GM12878 (cell line): ENCODE measurements at regions not wholly inside any gene's neighbourhood (a gene's known extent, or its start where the extent isn't known, plus 50 kb on each side); places are given as distances from the start of the nearest gene placed in this dataset.

Experiments used
- ATAC-seq: fragments of 200-7000 bp; cut with Tn5 transposase; 3 replicates; pipeline ENCODE4 v1.9.1; 2020; ENCODE audit warnings: mild to moderate bottlenecking, moderate library complexity
- BruUV-seq: library from RNA; stranded (reverse); fragments of 400-500 nt; replicated peaks from 2 replicates; lab custom pipeline; 2021; lab: Mats Ljungman, UMichigan
- CTCF ChIA-PET: fragments of 300-600 bp; sonication (Branson Sonifier 250); formaldehyde crosslinking; extraction: SDS; loops from one replicate; lab custom pipeline; 2021; ENCODE audit warnings: inconsistent platforms; lab: Yijun Ruan, JAX
- POLR2A ChIA-PET: fragments of 350-600 bp; formaldehyde crosslinking; extraction: SDS; loops from one replicate; lab custom pipeline; 2021; ENCODE audit warnings: inconsistent platforms; lab: Charles Lee
- RAD21 ChIA-PET: fragments of 300-600 bp; sonication (Branson Sonifier 250); formaldehyde crosslinking; loops from one replicate; lab custom pipeline; 2023; ENCODE audit warnings: antibody characterized with exemption; ENCODE audit not compliant: unreplicated experiment; lab: Charles Lee
- SMC1A ChIA-PET: fragments of 300-600 bp; sonication (Branson Sonifier 250); formaldehyde crosslinking; loops from one replicate; lab custom pipeline; 2023; ENCODE audit not compliant: unreplicated experiment, uncharacterized antibody; lab: Charles Lee
- DNase-seq: peaks from one replicate; pipeline ENCODE4 v3.0.0-alpha.2; 2011; ENCODE audit warnings: low read depth, low spot score
- FAIRE-seq: peaks from 3 replicates; lab custom pipeline; 2011; peaks lifted over from hg19 to GRCh38; lab: Jason Lieb, UNC
- H2AFZ ChIP-seq: 2 replicates; pipeline ENCODE4 v1.6.0; 2011; ENCODE audit warnings: low read depth, low read length, control low read depth; ENCODE audit not compliant: control insufficient read depth
- H3K27ac ChIP-seq: 2 replicates; pipeline ENCODE4 v1.5.1; 2011; ENCODE audit warnings: control low read depth; ENCODE audit not compliant: control insufficient read depth, insufficient read depth
- H3K27me3 ChIP-seq, 2 experiments: replicated peaks in 1 of 2; 2 replicates each; pipeline versions ENCODE4 v1.6.0 to v1.6.1; 2011; ENCODE audit warnings: low read length in 1 of 2; ENCODE audit not compliant: control insufficient read depth in 2 of 2, insufficient read depth in 2 of 2
- H3K36me3 ChIP-seq, 2 experiments: 2 replicates each; pipeline ENCODE4 v1.5.1; 2011; ENCODE audit warnings: low read length in 1 of 2; ENCODE audit not compliant: control insufficient read depth in 2 of 2, insufficient read depth in 2 of 2
- H3K4me1 ChIP-seq: 2 replicates; pipeline ENCODE4 v1.6.1; 2011; ENCODE audit warnings: mild to moderate bottlenecking, low read length, moderate library complexity, mixed read lengths; ENCODE audit not compliant: control insufficient read depth, insufficient read depth
- H3K4me2 ChIP-seq: 2 replicates; pipeline ENCODE4 v1.6.0; 2011; ENCODE audit warnings: control low read depth; ENCODE audit not compliant: control insufficient read depth, insufficient read depth
- H3K4me3 ChIP-seq: fragments of 200-600 bp; sonication (generic); 2 replicates; pipeline ENCODE4 v1.5.1; 2016
- H3K79me2 ChIP-seq: 2 replicates; pipeline ENCODE4 v1.6.0; 2011; ENCODE audit warnings: low read length; ENCODE audit not compliant: control insufficient read depth, insufficient read depth
- H3K9ac ChIP-seq: 2 replicates; pipeline ENCODE4 v1.8.0; 2011; ENCODE audit warnings: low read length, control low read depth, mixed read lengths; ENCODE audit not compliant: control insufficient read depth, insufficient read depth
- H3K9me3 ChIP-seq: replicated peaks from 3 replicates; pipeline ENCODE4 v1.5.1; 2011; ENCODE audit warnings: mild to moderate bottlenecking, low read length; ENCODE audit not compliant: control insufficient read depth, insufficient read depth
- H4K20me1 ChIP-seq: 2 replicates; pipeline ENCODE4 v1.6.0; 2011; ENCODE audit not compliant: control insufficient read depth, insufficient read depth
- ASH2L ChIP-seq: fragments of 300-600, 200-600 bp; sonication (generic); IDR thresholded peaks from 2 replicates; pipeline ENCODE4 v1.6.1; 2017; ENCODE audit warnings: low read depth, mild to moderate bottlenecking, borderline replicate concordance
- ATF7 ChIP-seq: fragments of 450-650 bp; IDR thresholded peaks from 2 replicates; pipeline ENCODE4 v1.6.1; 2016; ENCODE audit warnings: low read depth, mild to moderate bottlenecking
- BHLHE40 ChIP-seq, 2 experiments: fragments of 450-650 bp in 1 of 2; IDR thresholded peaks; 2 replicates each; pipeline ENCODE4 v1.6.1; 2011 to 2017; ENCODE audit warnings: low read depth in 2 of 2, borderline replicate concordance in 1 of 2, improper control_type of control experiment in 1 of 2, low read length in 1 of 2, mild to moderate bottlenecking in 1 of 2
- CBFB ChIP-seq: IDR thresholded peaks from 2 replicates; pipeline ENCODE4 v1.6.1; 2016; ENCODE audit warnings: antibody characterized with exemption, low read depth
- CEBPB ChIP-seq, 2 experiments: fragments of 150-350 bp in 1 of 2; IDR thresholded peaks; 2 replicates each; pipeline ENCODE4 v1.6.1; 2012 to 2014; ENCODE audit warnings: low read depth in 2 of 2, low read length in 2 of 2, borderline replicate concordance in 1 of 2, inconsistent platforms in 1 of 2
- GATAD2B ChIP-seq: fragments of 450-650 bp; conservative IDR thresholded peaks from 2 replicates; pipeline ENCODE4 v1.6.1; 2017; ENCODE audit warnings: low read depth, mild to moderate bottlenecking, moderate library complexity
- IKZF1 ChIP-seq: fragments of 450-650 bp; conservative IDR thresholded peaks from 2 replicates; pipeline ENCODE4 v1.6.1; 2017; ENCODE audit warnings: antibody characterized with exemption, mild to moderate bottlenecking
- JUND ChIP-seq: IDR thresholded peaks from 2 replicates; pipeline ENCODE4 v1.6.1; 2012; ENCODE audit warnings: low read depth, mild to moderate bottlenecking, low read length, improper control_type of control experiment, moderate library complexity
- MTA2 ChIP-seq: fragments of 450-650 bp; IDR thresholded peaks from 2 replicates; pipeline ENCODE4 v1.6.1; 2016; ENCODE audit warnings: low read depth, mild to moderate bottlenecking, moderate library complexity
- NFXL1 ChIP-seq: fragments of 450-650 bp; IDR thresholded peaks from 2 replicates; pipeline ENCODE4 v1.6.1; 2017; ENCODE audit warnings: antibody characterized with exemption, mild to moderate bottlenecking, borderline replicate concordance
- NRF1 ChIP-seq: conservative IDR thresholded peaks from 2 replicates; pipeline ENCODE4 v1.6.1; 2011; ENCODE audit warnings: mild to moderate bottlenecking, low read depth, low read length, improper control_type of control experiment
- PRDM15 ChIP-seq: fragments of 450-650 bp; formaldehyde crosslinking; IDR thresholded peaks from 2 replicates; pipeline ENCODE4 v1.4.0; 2020; ENCODE audit warnings: mild to moderate bottlenecking, moderate library complexity
- SMARCA5 ChIP-seq: fragments of 450-650 bp; IDR thresholded peaks from 2 replicates; pipeline ENCODE4 v1.6.1; 2017; ENCODE audit warnings: mild to moderate bottlenecking
- SUZ12 ChIP-seq: fragments of 200-600 bp; sonication (generic); IDR thresholded peaks from one replicate; pipeline ENCODE4 v1.6.1; 2018; ENCODE audit warnings: antibody characterized with exemption, mild to moderate bottlenecking; ENCODE audit not compliant: unreplicated experiment
- ZNF622 ChIP-seq: fragments of 450-650 bp; IDR thresholded peaks from 2 replicates; pipeline ENCODE4 v1.6.1; 2017; ENCODE audit warnings: mild to moderate bottlenecking, inconsistent platforms
- WGBS: methylation state at CpG from one replicate; pipeline ENCODE4 v1.1.6; 2016; ENCODE audit warnings: low lambda C conversion rate; ENCODE audit not compliant: insufficient replicate concordance, insufficient coverage; ENCODE audit errors: missing lambda C conversion rate; 5-methylcytosine and 5-hydroxymethylcytosine counted together
- in situ Hi-C: fragments of 300-500 bp; cut with MboI; formaldehyde crosslinking; loops from 9 replicates; pipeline ENCODE4 v1.14.3; 2018; ENCODE audit warnings: mixed read lengths
- intact Hi-C: fragments of 100-400 bp; cut with micrococcal nuclease; formaldehyde crosslinking; loops from one replicate; pipeline ENCODE4 v1.14.2; 2022; ENCODE audit not compliant: unreplicated experiment
- TF ChIP-seq, protein P1 (sequence below): fragments of 150-350 bp; IDR thresholded peaks from 2 replicates; pipeline ENCODE4 v1.6.1; 2014; ENCODE audit warnings: mild to moderate bottlenecking, low read depth, low read length
- TF ChIP-seq, protein P2 (sequence below): IDR thresholded peaks from 2 replicates; pipeline ENCODE4 v1.6.1; 2012; ENCODE audit warnings: mild to moderate bottlenecking, low read depth, low read length

DNA sequence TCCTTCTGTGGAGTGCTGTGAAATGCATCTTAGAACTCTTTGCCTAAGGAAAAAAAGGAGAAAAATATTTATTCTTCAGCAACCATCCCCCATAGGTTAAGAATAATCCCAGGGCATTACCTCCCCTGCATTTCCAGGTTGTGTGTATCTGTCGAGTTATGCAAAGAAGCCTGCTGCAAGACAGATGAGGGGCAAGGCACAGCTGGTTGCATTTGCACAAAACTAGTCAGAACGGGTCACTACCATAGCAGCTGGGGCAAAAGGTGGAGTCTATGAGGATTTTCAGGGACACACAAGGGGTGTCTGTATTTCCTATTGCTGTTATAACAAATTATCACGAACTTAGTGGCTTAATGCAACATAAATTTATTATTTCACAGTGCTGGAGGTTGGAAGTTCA, 443.4 kb upstream of the C1orf87 start:
- FAIRE-seq: no peak
- Histone ChIP-seq H3K27me3 (no peaks in the 10 kb centered on the region), H2AFZ (no peak overlapping the region), H3K4me3 (no peak overlapping the region), H3K9ac (no peak overlapping the region), H3K4me2 (no peak overlapping the region), H3K36me3 (no peaks in the 10 kb centered on the region), H3K27ac (no peak overlapping the region), H3K9me3 (no peaks in the 10 kb centered on the region), H4K20me1 (no peaks in the 10 kb centered on the region), H3K79me2 (no peaks in the 10 kb centered on the region), H3K4me1 (no peaks in the 10 kb centered on the region)
- in situ Hi-C loops (no loop called here), intact Hi-C loops (no loop called here)
- ChIA-PET SMC1A (no interaction called here), CTCF (no interaction called here), POLR2A (no interaction called here), RAD21 (no interaction called here)
- 2% methylated on average over 3 of the region's 3 CpGs for WGBS
- no peak for ATAC-seq
- no TSS peak for BruUV-seq
- no peak for DNase-seq
- TF ChIP-seq NFXL1 (no peak), ZNF622 (no peak), MTA2 (no peak), SUZ12 (no peak), SMARCA5 (no peak), CEBPB (IDR thresholded peaks at IDR 0.05; ENCODE audit: borderline replicate concordance in 1 of 2, low read depth in 2 of 2, low read length in 2 of 2) (no peak), CBFB (no peak), IKZF1 (no peak), JUND (no peak), PRDM15 (CRISPR knock-in tag) (no peak), GATAD2B (no peak), BHLHE40 (IDR thresholded peaks at IDR 0.05; ENCODE audit: borderline replicate concordance in 1 of 2, low read depth in 2 of 2, low read length in 1 of 2) (no peak), ASH2L (no peak), NRF1 (no peak), ATF7 (no peak)
- TF ChIP-seq, protein P1, sequence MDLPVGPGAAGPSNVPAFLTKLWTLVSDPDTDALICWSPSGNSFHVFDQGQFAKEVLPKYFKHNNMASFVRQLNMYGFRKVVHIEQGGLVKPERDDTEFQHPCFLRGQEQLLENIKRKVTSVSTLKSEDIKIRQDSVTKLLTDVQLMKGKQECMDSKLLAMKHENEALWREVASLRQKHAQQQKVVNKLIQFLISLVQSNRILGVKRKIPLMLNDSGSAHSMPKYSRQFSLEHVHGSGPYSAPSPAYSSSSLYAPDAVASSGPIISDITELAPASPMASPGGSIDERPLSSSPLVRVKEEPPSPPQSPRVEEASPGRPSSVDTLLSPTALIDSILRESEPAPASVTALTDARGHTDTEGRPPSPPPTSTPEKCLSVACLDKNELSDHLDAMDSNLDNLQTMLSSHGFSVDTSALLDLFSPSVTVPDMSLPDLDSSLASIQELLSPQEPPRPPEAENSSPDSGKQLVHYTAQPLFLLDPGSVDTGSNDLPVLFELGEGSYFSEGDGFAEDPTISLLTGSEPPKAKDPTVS: no peak
- TF ChIP-seq, protein P2, sequence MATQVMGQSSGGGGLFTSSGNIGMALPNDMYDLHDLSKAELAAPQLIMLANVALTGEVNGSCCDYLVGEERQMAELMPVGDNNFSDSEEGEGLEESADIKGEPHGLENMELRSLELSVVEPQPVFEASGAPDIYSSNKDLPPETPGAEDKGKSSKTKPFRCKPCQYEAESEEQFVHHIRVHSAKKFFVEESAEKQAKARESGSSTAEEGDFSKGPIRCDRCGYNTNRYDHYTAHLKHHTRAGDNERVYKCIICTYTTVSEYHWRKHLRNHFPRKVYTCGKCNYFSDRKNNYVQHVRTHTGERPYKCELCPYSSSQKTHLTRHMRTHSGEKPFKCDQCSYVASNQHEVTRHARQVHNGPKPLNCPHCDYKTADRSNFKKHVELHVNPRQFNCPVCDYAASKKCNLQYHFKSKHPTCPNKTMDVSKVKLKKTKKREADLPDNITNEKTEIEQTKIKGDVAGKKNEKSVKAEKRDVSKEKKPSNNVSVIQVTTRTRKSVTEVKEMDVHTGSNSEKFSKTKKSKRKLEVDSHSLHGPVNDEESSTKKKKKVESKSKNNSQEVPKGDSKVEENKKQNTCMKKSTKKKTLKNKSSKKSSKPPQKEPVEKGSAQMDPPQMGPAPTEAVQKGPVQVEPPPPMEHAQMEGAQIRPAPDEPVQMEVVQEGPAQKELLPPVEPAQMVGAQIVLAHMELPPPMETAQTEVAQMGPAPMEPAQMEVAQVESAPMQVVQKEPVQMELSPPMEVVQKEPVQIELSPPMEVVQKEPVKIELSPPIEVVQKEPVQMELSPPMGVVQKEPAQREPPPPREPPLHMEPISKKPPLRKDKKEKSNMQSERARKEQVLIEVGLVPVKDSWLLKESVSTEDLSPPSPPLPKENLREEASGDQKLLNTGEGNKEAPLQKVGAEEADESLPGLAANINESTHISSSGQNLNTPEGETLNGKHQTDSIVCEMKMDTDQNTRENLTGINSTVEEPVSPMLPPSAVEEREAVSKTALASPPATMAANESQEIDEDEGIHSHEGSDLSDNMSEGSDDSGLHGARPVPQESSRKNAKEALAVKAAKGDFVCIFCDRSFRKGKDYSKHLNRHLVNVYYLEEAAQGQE: no peak
